ENCODE measurements at regions not wholly inside any gene's neighbourhood (a gene's known extent, or its start where the extent isn't known, plus 50 kb on each side); places are given as distances from the start of the nearest gene placed in this dataset.

DNA sequence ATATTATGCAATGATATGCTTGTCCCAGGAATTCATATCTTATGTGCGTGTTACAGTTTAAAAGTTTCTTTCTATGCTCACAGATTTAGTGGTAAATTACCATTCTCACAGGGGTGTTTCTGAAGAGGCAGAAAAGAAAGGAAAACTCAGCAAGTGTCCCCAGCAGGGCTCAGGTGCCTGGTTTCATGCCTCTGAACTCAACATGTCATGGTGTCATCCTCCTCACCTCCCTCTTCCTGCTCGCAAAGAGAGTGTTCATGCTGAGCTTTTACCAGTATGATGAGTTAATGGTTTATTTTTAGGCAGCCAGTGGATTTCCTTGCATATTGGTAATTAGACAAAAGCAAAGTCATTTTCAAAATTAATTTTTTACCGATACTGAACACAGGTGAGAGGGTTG is 492.9 kb upstream of the ZEB2 start:
- TF ChIP-seq, protein P1, sequence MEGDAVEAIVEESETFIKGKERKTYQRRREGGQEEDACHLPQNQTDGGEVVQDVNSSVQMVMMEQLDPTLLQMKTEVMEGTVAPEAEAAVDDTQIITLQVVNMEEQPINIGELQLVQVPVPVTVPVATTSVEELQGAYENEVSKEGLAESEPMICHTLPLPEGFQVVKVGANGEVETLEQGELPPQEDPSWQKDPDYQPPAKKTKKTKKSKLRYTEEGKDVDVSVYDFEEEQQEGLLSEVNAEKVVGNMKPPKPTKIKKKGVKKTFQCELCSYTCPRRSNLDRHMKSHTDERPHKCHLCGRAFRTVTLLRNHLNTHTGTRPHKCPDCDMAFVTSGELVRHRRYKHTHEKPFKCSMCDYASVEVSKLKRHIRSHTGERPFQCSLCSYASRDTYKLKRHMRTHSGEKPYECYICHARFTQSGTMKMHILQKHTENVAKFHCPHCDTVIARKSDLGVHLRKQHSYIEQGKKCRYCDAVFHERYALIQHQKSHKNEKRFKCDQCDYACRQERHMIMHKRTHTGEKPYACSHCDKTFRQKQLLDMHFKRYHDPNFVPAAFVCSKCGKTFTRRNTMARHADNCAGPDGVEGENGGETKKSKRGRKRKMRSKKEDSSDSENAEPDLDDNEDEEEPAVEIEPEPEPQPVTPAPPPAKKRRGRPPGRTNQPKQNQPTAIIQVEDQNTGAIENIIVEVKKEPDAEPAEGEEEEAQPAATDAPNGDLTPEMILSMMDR (IDR thresholded peaks at IDR 0.05), result no peak
- TF ChIP-seq POLR2A (IDR thresholded peaks at IDR 0.05), result no peak
